H9 (cell line): ENCODE measurements at regions not wholly inside any gene's neighbourhood (a gene's known extent, or its start where the extent isn't known, plus 50 kb on each side); places are given as distances from the start of the nearest gene placed in this dataset.

Source experiments
- DNase-seq: peaks from one replicate; pipeline ENCODE4 v3.0.0-alpha.2; 2017
- H2AFZ ChIP-seq: one replicate; pipeline ENCODE4 v1.6.1; 2013; ENCODE audit warnings: mild to moderate bottlenecking, low read length, control low read depth, moderate library complexity
- H2AK5ac ChIP-seq: 2 replicates; pipeline ENCODE4 v1.6.1; 2013; ENCODE audit warnings: low read length, control low read depth, mixed read lengths; ENCODE audit not compliant: insufficient read length
- H2BK120ac ChIP-seq: one replicate; pipeline ENCODE4 v1.6.1; 2013; ENCODE audit warnings: low read depth, mild to moderate bottlenecking, low read length, control low read depth, inconsistent platforms; ENCODE audit not compliant: poor library complexity, severe bottlenecking
- H2BK12ac ChIP-seq: 2 replicates; pipeline ENCODE4 v1.6.1; 2013; ENCODE audit warnings: low read length, control low read depth, mixed read lengths, low read depth; ENCODE audit not compliant: insufficient read length
- H2BK15ac ChIP-seq: 2 replicates; pipeline ENCODE4 v1.6.1; 2013; ENCODE audit warnings: low read depth, low read length, control low read depth
- H2BK20ac ChIP-seq: one replicate; pipeline ENCODE4 v1.6.1; 2013; ENCODE audit warnings: low read depth, mild to moderate bottlenecking, low read length, control low read depth, inconsistent platforms; ENCODE audit not compliant: poor library complexity, severe bottlenecking
- H2BK5ac ChIP-seq: 2 replicates; pipeline ENCODE4 v1.6.1; 2013; ENCODE audit warnings: low read length, control low read depth, mixed read lengths; ENCODE audit not compliant: insufficient read length
- H3K14ac ChIP-seq: 2 replicates; pipeline ENCODE4 v1.6.1; 2013; ENCODE audit warnings: low read length, control low read depth; ENCODE audit not compliant: insufficient read depth
- H3K18ac ChIP-seq: 2 replicates; pipeline ENCODE4 v1.6.1; 2013; ENCODE audit warnings: low read depth, mild to moderate bottlenecking, mixed read lengths, low read length, control low read depth; ENCODE audit not compliant: insufficient read length
- H3K23ac ChIP-seq: 2 replicates; pipeline ENCODE4 v1.6.1; 2013; ENCODE audit warnings: low read length, control low read depth, mixed read lengths, low read depth; ENCODE audit not compliant: insufficient read length
- H3K23me2 ChIP-seq: 2 replicates; pipeline ENCODE4 v1.6.1; 2013; ENCODE audit warnings: low read depth, mild to moderate bottlenecking, mixed read lengths, low read length, control low read depth; ENCODE audit not compliant: insufficient read length, poor library complexity, severe bottlenecking
- H3K27ac ChIP-seq: 2 replicates; pipeline ENCODE4 v1.5.1; 2013; ENCODE audit warnings: low read length, control low read depth, mixed read lengths, low read depth; ENCODE audit not compliant: insufficient read length
- H3K27me3 ChIP-seq: 2 replicates; pipeline ENCODE4 v1.6.1; 2013; ENCODE audit warnings: low read length, control low read depth, inconsistent platforms; ENCODE audit not compliant: insufficient read depth
- H3K4ac ChIP-seq: 2 replicates; pipeline ENCODE4 v1.6.1; 2013; ENCODE audit warnings: low read depth, mild to moderate bottlenecking, control low read depth, inconsistent platforms, low read length, moderate library complexity
- H3K4me1 ChIP-seq: 2 replicates; pipeline ENCODE4 v1.6.1; 2013; ENCODE audit warnings: low read length, control low read depth, inconsistent platforms; ENCODE audit not compliant: insufficient read depth
- H3K4me2 ChIP-seq: 2 replicates; pipeline ENCODE4 v1.6.1; 2013; ENCODE audit warnings: low read length, control low read depth, mixed read lengths; ENCODE audit not compliant: insufficient read length, insufficient read depth
- H3K56ac ChIP-seq: 2 replicates; pipeline ENCODE4 v1.6.1; 2013; ENCODE audit warnings: low read depth, mild to moderate bottlenecking, mixed read lengths, low read length, control low read depth; ENCODE audit not compliant: insufficient read length
- H3K79me1 ChIP-seq: 2 replicates; pipeline ENCODE4 v1.6.1; 2013; ENCODE audit warnings: low read depth, mild to moderate bottlenecking, moderate library complexity, low read length, control low read depth, inconsistent platforms; ENCODE audit not compliant: insufficient read depth, poor library complexity, severe bottlenecking
- H3K79me2 ChIP-seq: 2 replicates; pipeline ENCODE4 v1.6.1; 2013; ENCODE audit warnings: low read length, control low read depth, inconsistent platforms; ENCODE audit not compliant: insufficient read depth
- H3K9ac ChIP-seq: 2 replicates; pipeline ENCODE4 v1.6.1; 2013; ENCODE audit warnings: low read length, control low read depth, mixed read lengths; ENCODE audit not compliant: insufficient read length; ENCODE audit errors: extremely low read depth
- H3K9me3 ChIP-seq: one replicate; pipeline ENCODE4 v1.6.1; 2013; ENCODE audit warnings: low read depth, low read length, inconsistent platforms; ENCODE audit not compliant: control insufficient read depth
- H3T11ph ChIP-seq: one replicate; pipeline ENCODE4 v1.6.1; 2013; ENCODE audit warnings: mild to moderate bottlenecking, low read length, control low read depth, inconsistent platforms
- H4K20me1 ChIP-seq: one replicate; pipeline ENCODE4 v1.6.1; 2013; ENCODE audit not compliant: control insufficient read depth, insufficient read length, insufficient read depth
- H4K5ac ChIP-seq: 2 replicates; pipeline ENCODE4 v1.6.1; 2013; ENCODE audit warnings: low read depth, mild to moderate bottlenecking, mixed read lengths, low read length, control low read depth; ENCODE audit not compliant: insufficient read length
- H4K8ac ChIP-seq: replicated peaks from 2 replicates; pipeline ENCODE4 v1.6.1; 2013; ENCODE audit warnings: low read length, control low read depth, mixed read lengths, low read depth; ENCODE audit not compliant: insufficient read length
- H4K91ac ChIP-seq: 2 replicates; pipeline ENCODE4 v1.6.1; 2013; ENCODE audit warnings: low read depth, mild to moderate bottlenecking, moderate library complexity, mixed read lengths, low read length, control low read depth; ENCODE audit not compliant: insufficient read length
- H3K27ac Mint-ChIP-seq, 3 experiments: 2 replicates in 2 of 3; 3 replicates in 1 of 3; pipeline ENCODE4 v1.8.0; 2020 to 2021; ENCODE audit warnings: mixed read lengths in 3 of 3, mild to moderate bottlenecking in 1 of 3, moderate library complexity in 1 of 3
- H3K27me3 Mint-ChIP-seq: 2 replicates; pipeline ENCODE4 v1.8.0; 2021; ENCODE audit warnings: low read depth, mild to moderate bottlenecking, moderate library complexity, mixed read lengths
- H3K36me3 Mint-ChIP-seq, 3 experiments: 2 replicates in 2 of 3; 3 replicates in 1 of 3; pipeline ENCODE4 v1.8.0; 2020 to 2021; ENCODE audit warnings: low read depth in 3 of 3, mixed read lengths in 3 of 3; ENCODE audit not compliant: insufficient read depth in 1 of 3
- H3K4me1 Mint-ChIP-seq, 2 experiments: 2 replicates each; pipeline ENCODE4 v1.8.0; 2020; ENCODE audit warnings: mixed read lengths in 2 of 2
- H3K4me3 Mint-ChIP-seq, 2 experiments: 2 replicates in 1 of 2; 3 replicates in 1 of 2; pipeline ENCODE4 v1.8.0; 2020 to 2021; ENCODE audit warnings: mild to moderate bottlenecking in 2 of 2, mixed read lengths in 2 of 2, moderate library complexity in 1 of 2
- H3K9me3 Mint-ChIP-seq, 2 experiments: 2 replicates in 1 of 2; 3 replicates in 1 of 2; pipeline ENCODE4 v1.8.0; 2020; ENCODE audit warnings: mild to moderate bottlenecking in 2 of 2, mixed read lengths in 2 of 2, moderate library complexity in 1 of 2
- WGBS: extraction: QIAGEN DNeasy Blood & Tissue Kit; methylation state at CpG from one replicate; pipeline ENCODE4 v1.1.7; 2013; ENCODE audit warnings: missing lambda C conversion rate, low lambda C conversion rate, mixed read lengths; ENCODE audit not compliant: insufficient read length; ENCODE audit errors: extremely low coverage; 5-methylcytosine and 5-hydroxymethylcytosine counted together
- TF ChIP-seq, protein P1 (sequence below): fragments of 200-600 bp; sonication (generic); conservative IDR thresholded peaks from 3 replicates; pipeline ENCODE4 v1.8.0; 2021; ENCODE audit warnings: antibody characterized with exemption, mild to moderate bottlenecking

DNA sequence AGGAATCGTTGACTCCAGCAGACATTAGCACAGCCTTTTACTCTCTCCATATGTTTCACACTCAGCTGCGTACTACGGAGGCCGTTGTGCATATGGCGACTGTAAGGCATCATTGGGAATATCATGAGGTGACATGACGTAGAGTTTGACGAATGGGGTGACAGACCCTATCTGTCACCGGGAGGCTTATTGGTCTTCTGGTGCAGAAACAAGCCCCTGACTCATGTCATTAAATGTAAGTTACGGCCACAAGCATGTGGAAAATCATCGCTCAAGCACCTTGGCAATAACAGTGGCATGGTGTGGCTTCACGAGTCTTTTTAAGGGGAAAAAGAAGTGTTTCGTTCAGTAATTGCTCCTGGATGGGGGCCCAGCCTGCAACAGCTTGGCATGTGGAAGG is 115.2 kb upstream of the LRPAP1 start:
- H3T11ph ChIP-seq: no peak overlapping the region
- no peaks in the 10 kb centered on the region for H3K36me3 Mint-ChIP-seq
- H3K23me2 ChIP-seq: no peaks in the 10 kb centered on the region
- no peak overlapping the region for H2BK12ac ChIP-seq
- H2AK5ac ChIP-seq: no peak overlapping the region
- no peak overlapping the region for H2BK5ac ChIP-seq
- H3K4me1 Mint-ChIP-seq: peaks cover 4 to 9% of the 10 kb centered on the region in 2 experiments; a peak in 3 of 4 replicates
- no peak for DNase-seq
- no peak overlapping the region for H3K4me3 Mint-ChIP-seq
- no peak overlapping the region for H3K27ac ChIP-seq
- no peak overlapping the region for H3K18ac ChIP-seq
- no peaks in the 10 kb centered on the region for H3K9me3 Mint-ChIP-seq
- H3K4me1 ChIP-seq: no peaks in the 10 kb centered on the region
- H3K79me2 ChIP-seq: no peaks in the 10 kb centered on the region
- no peak overlapping the region for H3K9ac ChIP-seq
- no peak overlapping the region for H3K4ac ChIP-seq
- H2BK20ac ChIP-seq: no peak overlapping the region
- no peaks in the 10 kb centered on the region for H3K27me3 ChIP-seq
- WGBS: no CpG with 5 or more reads among the region's 12 CpGs
- H4K91ac ChIP-seq: no peak overlapping the region
- H3K56ac ChIP-seq: no peak overlapping the region
- no peak overlapping the region for H4K5ac ChIP-seq
- H4K8ac ChIP-seq: no peak overlapping the region
- no peak overlapping the region for H2AFZ ChIP-seq
- H3K14ac ChIP-seq: no peak overlapping the region
- no peak overlapping the region for H3K27ac Mint-ChIP-seq
- H3K9me3 ChIP-seq: no peaks in the 10 kb centered on the region
- H3K27me3 Mint-ChIP-seq: peaks cover 32% of the 10 kb centered on the region
- TF ChIP-seq, protein P1, sequence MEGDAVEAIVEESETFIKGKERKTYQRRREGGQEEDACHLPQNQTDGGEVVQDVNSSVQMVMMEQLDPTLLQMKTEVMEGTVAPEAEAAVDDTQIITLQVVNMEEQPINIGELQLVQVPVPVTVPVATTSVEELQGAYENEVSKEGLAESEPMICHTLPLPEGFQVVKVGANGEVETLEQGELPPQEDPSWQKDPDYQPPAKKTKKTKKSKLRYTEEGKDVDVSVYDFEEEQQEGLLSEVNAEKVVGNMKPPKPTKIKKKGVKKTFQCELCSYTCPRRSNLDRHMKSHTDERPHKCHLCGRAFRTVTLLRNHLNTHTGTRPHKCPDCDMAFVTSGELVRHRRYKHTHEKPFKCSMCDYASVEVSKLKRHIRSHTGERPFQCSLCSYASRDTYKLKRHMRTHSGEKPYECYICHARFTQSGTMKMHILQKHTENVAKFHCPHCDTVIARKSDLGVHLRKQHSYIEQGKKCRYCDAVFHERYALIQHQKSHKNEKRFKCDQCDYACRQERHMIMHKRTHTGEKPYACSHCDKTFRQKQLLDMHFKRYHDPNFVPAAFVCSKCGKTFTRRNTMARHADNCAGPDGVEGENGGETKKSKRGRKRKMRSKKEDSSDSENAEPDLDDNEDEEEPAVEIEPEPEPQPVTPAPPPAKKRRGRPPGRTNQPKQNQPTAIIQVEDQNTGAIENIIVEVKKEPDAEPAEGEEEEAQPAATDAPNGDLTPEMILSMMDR: no peak
- H3K23ac ChIP-seq: no peak overlapping the region
- H3K4me2 ChIP-seq: no peak overlapping the region
- no peaks in the 10 kb centered on the region for H4K20me1 ChIP-seq
- no peak overlapping the region for H2BK120ac ChIP-seq
- no peaks in the 10 kb centered on the region for H3K79me1 ChIP-seq
- H2BK15ac ChIP-seq: no peak overlapping the region
